OCI-LY3 (cell line): ENCODE measurements at regions not wholly inside any gene's neighbourhood (a gene's known extent, or its start where the extent isn't known, plus 50 kb on each side); places are given as distances from the start of the nearest gene placed in this dataset.

Source experiments
- CTCF ChIP-seq: fragments of 200-600, 300-600 bp; sonication (generic); IDR thresholded peaks from 2 replicates; pipeline ENCODE4 v1.5.1; 2014; ENCODE audit warnings: antibody characterized with exemption, low read length, low read depth
- EZH2phosphoT487 ChIP-seq: fragments of 200-600 bp; shearing (Covaris generic); IDR thresholded peaks from 2 replicates; pipeline ENCODE4 v1.6.1; 2018; ENCODE audit warnings: antibody characterized with exemption, mixed run types, low read depth

- TF ChIP-seq CTCF = no peak
- no peak for TF ChIP-seq EZH2phosphoT487
These were observed 148.4 kb upstream of the TLE3 start for GRCh38 chr15:70245932-70246622.
